CD4-positive, alpha-beta T cell (primary cell): ENCODE measurements at regions not wholly inside any gene's neighbourhood (a gene's known extent, or its start where the extent isn't known, plus 50 kb on each side); places are given as distances from the start of the nearest gene placed in this dataset.

ENCODE experiments used
- ATAC-seq: fragments of 200-7000 bp; cut with Tn5 transposase; one replicate; pipeline ENCODE4 v1.10.0; 2022; ENCODE audit warnings: mild to moderate bottlenecking; ENCODE audit not compliant: poor library complexity
- CTCF ChIA-PET: fragments of 350-600 bp; sonication (Branson Sonifier 250); formaldehyde crosslinking; loops from one replicate; lab custom pipeline; 2021; ENCODE audit warnings: antibody characterized with exemption, inconsistent platforms; lab: Charles Lee
- POLR2A ChIA-PET: fragments of 350-600 bp; sonication (Branson Sonifier 250); formaldehyde crosslinking; loops from one replicate; lab custom pipeline; 2021; ENCODE audit warnings: antibody characterized with exemption, inconsistent platforms; lab: Charles Lee
- DNase-seq, 14 experiments: peaks; one replicate each; pipeline ENCODE4 v3.0.0-alpha.2; 2013 to 2020; ENCODE audit warnings: mixed read lengths in 2 of 14
- H3K27ac ChIP-seq, 2 donors: one replicate each; pipeline versions ENCODE4 v1.5.1 to v1.7.0; 2013; ENCODE audit warnings: low read length in 2 of 2, low read depth in 1 of 2, mild to moderate bottlenecking in 1 of 2
- H3K27me3 ChIP-seq, 2 experiments: 1 replicate in 1 of 2; 2 replicates in 1 of 2; pipeline versions ENCODE4 v1.6.1 to v1.7.0; 2013; ENCODE audit warnings: low read length in 2 of 2, control low read depth in 1 of 2, mild to moderate bottlenecking in 1 of 2, moderate library complexity in 1 of 2; ENCODE audit not compliant: insufficient read depth in 2 of 2, control insufficient read depth in 1 of 2
- H3K36me3 ChIP-seq: one replicate; pipeline ENCODE4 v1.6.1; 2013; ENCODE audit warnings: low read length, control low read depth; ENCODE audit not compliant: insufficient read depth
- H3K4me1 ChIP-seq: one replicate; pipeline ENCODE4 v1.6.1; 2013; ENCODE audit warnings: low read length, control low read depth; ENCODE audit not compliant: insufficient read depth
- H3K4me3 ChIP-seq: one replicate; pipeline ENCODE4 v1.5.1; 2013; ENCODE audit warnings: mild to moderate bottlenecking, low read length, moderate library complexity
- H3K9me3 ChIP-seq, 2 experiments: 1 replicate in 1 of 2; 2 replicates in 1 of 2; pipeline versions ENCODE4 v1.6.1 to v1.7.0; 2013; ENCODE audit warnings: low read length in 2 of 2, mild to moderate bottlenecking in 2 of 2, control low read depth in 1 of 2, moderate library complexity in 1 of 2; ENCODE audit not compliant: control insufficient read depth in 1 of 2, insufficient read depth in 1 of 2
- H3K27ac Mint-ChIP-seq: one replicate; pipeline ENCODE4 v1.8.0; 2020; ENCODE audit warnings: mixed read lengths
- H3K27me3 Mint-ChIP-seq: one replicate; pipeline ENCODE4 v1.8.0; 2021; ENCODE audit warnings: mixed read lengths
- H3K36me3 Mint-ChIP-seq: one replicate; pipeline ENCODE4 v1.8.0; 2021; ENCODE audit warnings: low read depth, mixed read lengths
- H3K4me1 Mint-ChIP-seq: one replicate; pipeline ENCODE4 v1.8.0; 2021; ENCODE audit warnings: low read depth, mixed read lengths
- H3K4me3 Mint-ChIP-seq: one replicate; pipeline ENCODE4 v1.8.0; 2020; ENCODE audit warnings: mild to moderate bottlenecking, mixed read lengths
- H3K9me3 Mint-ChIP-seq: one replicate; pipeline ENCODE4 v1.8.0; 2020; ENCODE audit warnings: mixed read lengths
- CTCF ChIP-seq: fragments of 200-600 bp; IDR thresholded peaks from one replicate; pipeline ENCODE4 v1.8.0; 2022; ENCODE audit warnings: antibody characterized with exemption, mild to moderate bottlenecking
- intact Hi-C, 2 experiments: fragments of 100-400 bp; cut with DNase I in 1 of 2; cut with micrococcal nuclease in 1 of 2; formaldehyde crosslinking; loops; one replicate each; pipeline versions ENCODE4 v1.15.1 to v1.9.0; 2023 to 2025; cut with DNase I, micrococcal nuclease

GRCh38 chr11:70844387-70844786 lies 408.0 kb downstream of the SHANK2 start:
- no peaks in the 10 kb centered on the region for H3K36me3 ChIP-seq
- no peaks in the 10 kb centered on the region for H3K4me1 ChIP-seq
- H3K4me1 Mint-ChIP-seq, result no peaks in the 10 kb centered on the region
- ChIA-PET POLR2A (no interaction called here), CTCF (no interaction called here)
- H3K9me3 ChIP-seq, result peaks cover 0 to 40% of the 10 kb centered on the region in 2 experiments
- ATAC-seq, result no peak
- no peak overlapping the region for H3K27ac ChIP-seq
- DNase-seq, result no peak
- H3K36me3 Mint-ChIP-seq, result no peaks in the 10 kb centered on the region
- H3K27ac Mint-ChIP-seq, result no peak overlapping the region
- H3K4me3 Mint-ChIP-seq, result no peak overlapping the region
- intact Hi-C loops, result no loop called here
- H3K27me3 Mint-ChIP-seq, result peaks cover 14% of the 10 kb centered on the region
- peaks cover 0 to 3% of the 10 kb centered on the region in 2 experiments for H3K27me3 ChIP-seq
- no peaks in the 10 kb centered on the region for H3K9me3 Mint-ChIP-seq
- H3K4me3 ChIP-seq, result no peak overlapping the region
- TF ChIP-seq CTCF, result no peak

- Mint-ChIP-seq H3K9me3 (no peaks in the 10 kb centered on the region), H3K27me3 (peaks cover 14% of the 10 kb centered on the region), H3K4me3 (no peak overlapping the region), H3K4me1 (no peaks in the 10 kb centered on the region), H3K36me3 (no peaks in the 10 kb centered on the region), H3K27ac (no peak overlapping the region)
- CTCF ChIA-PET, result no interaction called here
- DNase-seq, result no peak
- POLR2A ChIA-PET, result no interaction called here
- intact Hi-C loops, result no loop called here
- peaks cover 0 to 2% of the 10 kb centered on the region in 2 experiments for H3K27me3 ChIP-seq
- no peak overlapping the region for H3K4me3 ChIP-seq
- H3K27ac ChIP-seq, result no peak overlapping the region
- no peak for ATAC-seq
- TF ChIP-seq CTCF, result no peak
- H3K9me3 ChIP-seq, result peaks cover 0 to 37% of the 10 kb centered on the region in 2 experiments
- H3K4me1 ChIP-seq, result no peaks in the 10 kb centered on the region
- no peaks in the 10 kb centered on the region for H3K36me3 ChIP-seq
These were observed 406.8 kb downstream of the SHANK2 start for GRCh38 chr11:70845591-70846041.

- no peak for ATAC-seq
- Mint-ChIP-seq H3K4me1 (no peaks in the 10 kb centered on the region), H3K9me3 (no peaks in the 10 kb centered on the region), H3K4me3 (no peak overlapping the region), H3K27me3 (peaks cover 10% of the 10 kb centered on the region), H3K36me3 (no peaks in the 10 kb centered on the region), H3K27ac (no peak overlapping the region)
- H3K36me3 ChIP-seq, result no peaks in the 10 kb centered on the region
- no peak overlapping the region for H3K27ac ChIP-seq
- peaks cover 0 to 2% of the 10 kb centered on the region in 2 experiments for H3K27me3 ChIP-seq
- ChIA-PET POLR2A (no interaction called here), CTCF (no interaction called here)
- no peak overlapping the region for H3K4me3 ChIP-seq
- no peaks in the 10 kb centered on the region for H3K4me1 ChIP-seq
- intact Hi-C loops, result no loop called here
- DNase-seq, result no peak
- no peak for TF ChIP-seq CTCF
- H3K9me3 ChIP-seq, result peaks cover 0 to 39% of the 10 kb centered on the region in 2 experiments
These were observed 405.4 kb downstream of the SHANK2 start for GRCh38 chr11:70846781-70847655.
